HG03095 (cell line): ENCODE measurements at regions not wholly inside any gene's neighbourhood (a gene's known extent, or its start where the extent isn't known, plus 50 kb on each side); places are given as distances from the start of the nearest gene placed in this dataset.
"Not testable (repeated sequence)": the region's sequence is repeated elsewhere in the genome, so short reads cannot be mapped to it uniquely, and the experiment has no call there.

Experiments used
- ATAC-seq: cut with Tn5 transposase; IDR thresholded peaks from one replicate; pipeline ENCODE4 v1.9.1; 2021; ENCODE audit warnings: moderate library complexity; ENCODE audit not compliant: unreplicated experiment

DNA sequence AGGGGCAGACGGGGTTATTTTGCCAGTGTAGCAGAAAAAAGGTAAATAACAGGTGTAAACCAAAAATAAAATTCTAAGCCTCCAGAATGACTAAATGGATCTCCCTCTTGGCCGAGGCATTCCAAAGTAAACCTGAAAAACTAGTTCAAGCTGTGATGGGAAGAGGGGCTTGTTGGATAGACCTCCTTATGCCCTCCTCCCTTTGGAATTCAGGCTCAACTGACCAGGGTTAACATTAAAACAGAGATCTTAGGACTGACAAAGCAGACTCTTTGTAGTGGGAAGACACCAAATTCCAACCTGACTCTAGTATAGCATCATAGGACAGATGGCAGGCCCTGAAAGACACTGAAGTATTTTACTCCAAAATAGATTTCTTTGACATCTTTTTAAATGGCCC, 113.8 kb upstream of the ITGB1 start:
- no peak for ATAC-seq

DNA sequence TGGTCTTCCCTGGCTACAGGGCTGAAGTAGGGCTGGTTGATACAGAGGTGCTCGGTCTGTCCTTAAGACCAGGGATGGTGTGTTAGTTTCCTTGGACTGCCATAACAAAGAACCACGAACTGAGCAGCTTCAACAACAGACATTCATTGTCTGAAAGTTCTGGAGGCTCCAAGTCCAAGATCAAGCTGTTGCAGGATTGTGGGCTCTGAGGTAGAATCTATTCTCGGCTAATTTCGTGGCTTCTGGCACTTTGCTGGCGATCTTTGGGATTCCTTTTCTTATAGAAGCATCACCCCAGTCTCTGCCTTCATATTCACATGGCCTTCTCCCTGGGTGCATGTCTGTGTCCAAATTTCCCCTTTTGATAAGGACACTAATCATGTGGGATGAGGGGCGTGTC, 112.1 kb upstream of the ITGB1 start:
- ATAC-seq: no peak

DNA sequence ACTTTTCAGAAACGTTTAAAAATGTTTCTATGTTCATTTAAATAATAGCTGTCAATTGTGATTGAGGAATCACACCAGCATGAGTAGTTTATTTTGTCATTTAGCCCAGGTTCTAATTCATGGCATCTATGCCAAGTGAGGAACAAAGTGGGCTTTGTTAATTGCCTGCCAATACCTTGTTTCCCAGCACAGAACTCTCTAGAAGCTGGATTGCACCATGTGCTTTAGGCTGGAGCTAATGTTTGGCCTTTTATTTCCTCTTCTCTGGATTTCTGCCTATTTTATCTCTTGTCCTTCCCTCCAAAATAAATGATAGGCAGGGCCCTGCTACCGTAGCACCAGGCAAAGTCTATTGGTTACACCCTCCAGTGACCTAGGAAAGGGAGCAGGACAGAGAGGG, 109.9 kb upstream of the ITGB1 start:
- ATAC-seq: no peak

DNA sequence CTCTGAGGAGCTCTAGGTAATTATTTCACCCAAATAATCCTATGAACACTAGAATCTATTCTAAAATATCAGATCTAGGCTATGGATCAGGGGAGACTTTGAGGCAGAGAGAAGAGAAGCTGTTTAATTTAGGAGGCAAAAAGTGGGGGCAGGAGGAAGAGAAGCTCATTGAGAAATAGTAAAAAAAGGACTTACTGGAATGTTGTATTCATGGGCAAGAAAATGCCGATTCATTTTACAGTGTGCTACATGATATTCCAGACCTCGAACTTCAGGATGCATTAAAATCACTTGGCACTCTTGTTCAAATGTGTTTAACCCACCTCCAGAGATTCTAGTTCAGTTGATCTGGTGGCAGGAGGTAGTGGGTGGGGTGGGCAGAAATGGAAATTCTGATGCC, 109.5 kb upstream of the ITGB1 start:
- ATAC-seq: no peak

DNA sequence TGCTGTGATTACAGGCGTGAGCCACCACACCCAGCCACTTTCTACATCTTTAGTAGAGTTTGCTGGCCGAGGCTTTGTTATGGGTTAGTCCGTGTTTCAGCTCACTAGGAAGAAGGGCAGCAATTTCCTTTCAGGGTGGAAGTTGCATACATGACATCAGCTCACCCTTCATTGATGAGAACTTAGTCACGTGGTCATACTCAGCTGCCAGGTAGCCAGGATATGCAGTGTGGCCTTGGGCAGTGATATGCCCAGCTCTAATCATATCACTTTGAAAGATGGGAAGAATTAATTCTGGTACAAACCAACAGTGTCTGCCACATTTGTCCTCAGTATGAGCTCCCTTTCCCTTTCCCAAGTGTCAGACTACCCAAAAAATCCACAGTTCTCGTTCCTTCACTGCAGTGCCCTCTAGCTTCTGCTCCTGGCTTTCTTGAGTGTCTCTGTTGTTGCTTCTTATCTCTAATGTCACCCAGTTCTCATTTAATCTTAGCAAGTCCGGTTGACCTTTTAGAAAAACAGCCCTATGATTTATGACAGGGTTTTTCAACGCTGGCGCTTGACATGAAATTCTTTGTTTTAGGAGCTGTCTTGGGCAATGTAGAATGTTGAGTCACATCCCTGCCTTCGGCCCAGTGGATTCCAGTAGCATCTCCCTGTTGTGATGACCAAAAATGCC, 108.7 kb upstream of the ITGB1 start:
- ATAC-seq: no peak

DNA sequence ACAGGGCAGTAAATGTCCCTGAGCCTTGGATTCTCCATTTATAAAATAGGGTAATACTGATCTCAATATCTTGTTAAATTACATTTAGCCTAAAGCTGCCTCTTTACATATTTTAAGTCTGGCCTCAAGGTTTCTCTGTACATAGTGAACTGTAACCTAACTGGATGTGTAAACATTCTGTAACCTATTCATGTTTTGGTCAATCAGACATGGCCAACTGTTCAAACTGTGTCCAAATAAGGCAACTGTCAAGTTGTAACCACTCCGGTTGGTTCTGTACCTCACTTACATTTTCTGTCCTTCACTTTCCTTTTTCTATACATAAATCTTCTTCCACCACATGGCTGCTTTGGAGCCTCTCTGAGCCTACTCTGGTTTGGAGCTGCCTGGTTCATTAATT, 107.1 kb upstream of the ITGB1 start:
- ATAC-seq: no peak

DNA sequence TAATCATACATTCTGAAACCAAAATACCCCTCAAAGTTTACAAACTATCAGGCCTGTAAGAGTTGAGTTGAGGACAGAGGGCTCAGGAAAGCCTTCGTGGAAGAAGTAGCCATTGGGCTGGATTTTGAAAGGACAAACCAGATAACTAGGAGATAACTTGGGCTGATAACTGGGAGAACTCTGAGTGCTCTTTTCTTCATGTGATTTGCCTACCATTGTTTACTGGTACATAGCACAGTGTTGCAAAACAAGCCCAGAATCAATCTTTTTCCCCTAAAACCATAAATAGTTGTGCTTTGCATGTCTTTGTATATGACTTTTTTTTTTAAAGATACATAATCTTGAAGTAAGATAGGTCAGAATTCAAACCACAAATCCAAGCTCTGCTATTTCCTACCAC, 106.7 kb upstream of the ITGB1 start:
- no peak for ATAC-seq

DNA sequence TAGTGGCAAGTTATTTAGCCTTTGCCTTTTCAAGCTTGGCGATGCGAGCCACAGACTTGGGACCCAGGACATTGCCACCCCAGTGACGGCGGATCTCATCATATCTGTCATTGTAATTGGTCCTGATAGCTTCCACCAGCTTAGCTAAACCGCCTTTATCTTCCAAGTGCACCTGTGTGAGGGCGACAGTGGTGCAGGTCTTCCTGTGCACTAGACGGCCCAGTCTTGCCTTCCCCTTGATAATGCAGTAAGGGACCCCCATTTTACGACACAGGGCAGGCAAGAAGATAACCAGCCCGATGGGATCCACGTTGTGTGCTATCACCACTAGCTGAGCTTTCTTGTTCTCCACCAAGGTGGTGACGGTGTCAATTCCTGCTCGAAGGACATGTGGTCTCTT, 99.6 kb upstream of the ITGB1 start:
- no peak for ATAC-seq

DNA sequence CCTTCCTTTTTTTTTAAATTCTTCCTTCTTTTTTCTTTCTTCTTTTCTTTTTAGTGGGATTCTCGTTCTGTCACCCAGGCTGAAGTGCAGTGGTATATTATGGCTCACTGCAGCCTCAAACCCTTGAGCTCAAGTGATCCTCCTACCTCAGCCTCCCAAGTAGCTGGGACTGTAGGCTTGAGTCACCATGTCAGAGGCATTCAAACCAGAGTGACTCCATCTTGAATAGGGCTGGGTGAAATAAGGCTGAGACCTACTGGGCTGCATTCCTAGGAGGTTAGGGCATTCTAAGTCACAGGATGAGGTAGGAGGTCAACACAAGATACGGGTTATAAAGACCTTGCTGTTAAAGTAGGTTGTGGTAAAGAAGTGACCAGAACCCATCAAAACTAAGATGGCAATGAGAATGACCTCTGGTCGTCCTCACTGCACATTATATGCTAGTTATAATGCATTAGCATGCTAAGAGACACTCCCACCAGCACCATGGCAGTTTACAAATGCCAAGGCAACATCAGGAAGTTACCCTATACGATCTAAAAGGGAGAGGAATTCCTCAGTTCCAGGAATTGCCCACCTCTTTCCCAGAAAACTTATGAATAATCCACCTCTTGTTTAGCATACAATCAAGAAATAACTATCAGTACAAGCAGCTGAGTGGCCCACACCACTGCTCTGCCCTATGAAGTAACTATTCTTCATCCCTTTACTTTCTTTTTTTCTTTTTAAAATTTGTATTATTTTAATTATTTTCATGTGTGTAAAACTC, 99.0 kb upstream of the ITGB1 start:
- no peak for ATAC-seq

DNA sequence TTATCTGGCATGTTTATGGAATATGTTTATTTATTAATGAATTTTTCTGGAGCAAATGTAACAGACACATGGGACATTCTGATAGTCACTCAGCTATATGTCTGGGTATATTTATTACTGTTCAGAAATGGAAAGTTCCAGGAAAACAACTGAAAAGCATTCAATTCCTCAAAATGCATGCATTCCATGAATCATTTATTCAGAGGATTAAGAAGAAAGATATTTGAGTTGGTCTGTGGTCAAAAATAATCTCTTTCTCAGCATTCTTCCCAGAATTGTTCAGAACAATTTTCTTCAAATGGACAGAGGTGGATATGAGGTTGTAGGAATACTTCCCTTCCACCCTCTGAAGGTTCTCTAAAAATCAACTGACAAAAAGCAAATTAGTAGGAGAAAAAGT, 97.6 kb upstream of the ITGB1 start:
- no peak for ATAC-seq

DNA sequence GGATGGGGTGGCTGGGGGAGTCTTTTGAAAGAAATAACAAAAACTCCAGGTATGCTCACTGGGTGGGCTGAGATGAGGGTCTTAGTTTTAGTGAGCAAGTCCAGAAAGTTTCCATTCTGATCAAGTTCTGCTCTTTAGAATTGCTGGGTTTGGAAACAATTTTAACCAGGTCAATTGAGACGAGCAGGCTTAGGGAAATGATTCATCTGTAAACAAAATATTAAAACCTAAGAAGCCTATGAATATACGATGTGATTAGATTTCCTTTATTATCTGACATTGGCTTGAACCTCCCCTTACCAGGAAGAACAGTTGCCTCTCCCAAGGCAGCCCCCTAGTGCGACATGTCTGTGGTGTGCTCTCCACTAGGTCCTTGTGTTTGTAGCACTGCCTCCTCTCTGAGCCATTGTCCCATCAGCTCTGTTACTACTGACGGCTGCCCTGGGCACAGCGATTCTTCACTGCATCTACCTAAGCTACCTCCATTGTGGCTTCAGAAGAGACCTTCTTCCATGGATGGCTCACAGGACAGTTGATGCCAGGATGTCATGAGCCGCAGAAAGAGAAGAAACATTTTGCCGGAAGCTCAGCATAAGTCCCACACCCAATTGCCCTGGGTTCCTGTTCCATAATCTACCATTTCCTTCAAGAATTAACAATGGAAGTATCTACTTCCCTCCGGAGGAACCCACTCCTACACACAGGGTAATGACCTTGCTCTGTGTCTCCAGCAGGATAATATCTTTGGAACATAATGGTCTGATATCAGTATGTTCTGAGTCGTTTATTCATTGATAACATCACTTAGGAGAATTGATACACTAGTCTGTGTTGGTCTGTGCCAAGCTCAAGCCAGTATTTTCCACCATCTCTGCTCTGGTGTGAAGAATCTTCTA, 95.1 kb upstream of the ITGB1 start:
- ATAC-seq: no peak

DNA sequence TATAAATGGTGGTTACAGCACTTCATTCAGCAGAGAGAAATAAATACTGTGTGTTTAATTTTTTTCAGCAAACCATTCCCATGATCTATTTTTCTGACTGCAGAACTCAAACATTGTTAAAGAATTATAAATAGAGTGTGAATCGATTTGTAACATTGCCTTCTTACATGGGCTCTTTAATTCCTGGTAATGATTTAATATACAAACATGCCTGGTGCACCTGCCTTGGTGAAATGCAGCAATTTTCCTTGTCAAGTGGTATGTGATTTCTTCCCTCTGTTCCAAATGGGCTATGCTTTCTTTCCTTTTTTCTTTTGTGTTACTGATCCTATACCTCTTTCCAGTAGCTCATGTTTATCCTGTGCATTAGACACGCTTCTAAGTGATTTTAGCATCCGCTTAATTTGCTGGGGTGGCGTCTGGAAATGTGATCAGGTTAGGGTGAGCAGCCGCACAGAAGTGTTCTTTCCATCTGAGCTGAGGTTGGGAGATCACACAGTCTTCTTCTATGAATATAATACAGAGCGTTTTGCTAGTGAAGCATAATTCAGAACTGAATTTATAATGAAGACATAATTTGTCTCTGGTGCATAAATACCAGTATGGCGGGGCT, 94.3 kb upstream of the ITGB1 start:
- no peak for ATAC-seq

DNA sequence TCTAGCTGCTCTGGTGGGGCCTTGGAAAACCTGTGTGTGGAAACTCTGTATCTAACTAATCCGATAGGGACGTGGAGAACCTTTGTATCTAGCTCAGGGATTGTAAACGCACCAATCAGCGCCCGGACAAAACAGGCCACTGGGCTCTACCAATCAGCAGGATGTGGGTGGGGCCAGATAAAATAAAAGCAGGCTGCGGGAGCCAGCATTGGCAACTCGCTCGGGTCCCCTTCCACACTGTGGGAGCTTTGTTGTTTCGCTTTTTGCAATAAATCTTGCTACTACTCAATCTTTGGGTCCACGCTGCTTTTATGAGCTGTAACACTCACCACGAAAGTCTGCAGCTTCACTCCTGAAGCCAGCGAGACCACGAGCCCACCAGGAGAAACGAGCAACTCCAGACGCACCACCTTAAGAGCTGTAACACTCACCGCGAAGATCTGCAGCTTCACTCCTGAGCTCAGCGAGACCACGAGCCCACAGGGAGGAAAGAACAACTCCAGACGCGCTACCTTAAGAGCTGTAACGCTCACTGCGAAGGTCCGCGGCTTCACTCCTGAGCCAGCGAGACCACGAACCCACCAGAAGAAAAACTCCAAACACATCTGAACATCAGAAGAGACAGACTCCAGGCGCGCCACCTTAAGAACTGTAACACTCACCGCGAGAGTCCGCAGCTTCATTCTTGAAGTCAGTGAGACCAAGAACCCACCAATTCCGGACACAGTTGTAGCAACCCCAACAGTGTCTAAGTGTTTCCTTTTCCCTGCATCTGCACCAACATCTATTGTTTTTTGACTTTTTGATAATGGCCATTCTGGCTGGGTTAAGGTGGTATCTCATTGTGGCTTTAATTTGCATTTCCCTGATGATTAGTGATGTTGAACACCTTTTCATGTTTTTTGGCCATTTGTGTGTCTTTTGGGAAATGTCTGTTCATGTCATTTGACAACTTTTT, 92.2 kb upstream of the ITGB1 start:
- not testable (repeated sequence) for ATAC-seq

DNA sequence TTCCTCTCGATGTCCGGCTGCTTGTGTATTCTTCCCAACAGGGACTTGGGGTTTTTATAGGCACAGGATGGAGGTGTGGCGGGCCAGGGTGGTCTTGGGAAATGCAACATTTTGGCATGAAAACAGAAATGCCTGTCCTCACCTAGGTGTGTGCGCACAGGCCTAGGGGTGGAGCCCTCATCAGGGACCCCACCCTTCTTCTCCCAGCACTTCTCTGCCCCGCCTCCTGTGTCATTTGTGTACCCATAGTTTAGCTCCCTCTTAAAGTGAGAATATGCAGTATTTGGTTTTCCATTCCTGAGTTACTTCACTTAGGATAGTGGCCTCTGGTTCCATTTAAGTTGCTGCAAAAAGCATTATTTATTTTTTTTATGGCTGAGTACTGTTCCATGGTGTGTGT, 90.2 kb upstream of the ITGB1 start:
- no peak for ATAC-seq

DNA sequence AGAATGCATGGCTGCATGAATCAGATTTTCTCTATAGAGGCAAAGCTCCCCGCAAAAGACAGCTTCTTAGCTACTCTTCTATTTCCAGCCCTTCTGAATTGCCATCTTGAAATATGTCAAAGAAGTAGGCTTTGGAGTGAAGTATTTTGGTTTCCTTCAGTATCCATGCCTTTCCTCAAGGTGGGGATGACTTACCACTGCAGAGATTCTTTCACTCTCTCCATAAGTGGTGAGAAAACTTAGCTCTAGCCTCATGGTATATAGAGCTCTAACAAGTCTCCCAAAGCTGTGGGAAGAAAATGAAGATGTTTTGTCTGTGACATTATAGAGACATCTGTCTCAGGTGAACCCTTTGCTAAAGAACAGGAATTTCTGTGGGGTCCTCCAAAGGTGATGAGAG, 89.6 kb upstream of the ITGB1 start:
- no peak for ATAC-seq

DNA sequence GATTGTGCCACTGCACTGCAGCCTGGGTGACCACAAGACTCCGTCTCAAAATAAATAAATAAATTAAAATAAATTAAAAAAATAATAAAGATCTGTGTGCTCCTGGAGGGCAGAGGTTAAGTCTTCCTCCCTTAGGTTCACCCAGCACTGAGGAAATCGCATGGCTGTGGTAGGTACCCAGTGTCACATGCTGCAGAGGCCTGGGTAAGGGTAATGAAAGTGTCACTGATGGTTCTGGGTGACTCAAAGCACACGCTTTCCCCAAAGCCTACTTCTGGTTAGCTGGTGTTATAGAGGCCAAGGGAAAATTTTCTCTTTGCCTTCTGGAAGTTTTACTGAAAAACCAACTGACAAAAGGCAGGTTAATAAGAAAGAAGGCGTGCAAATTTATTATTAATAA, 88.8 kb upstream of the ITGB1 start:
- no peak for ATAC-seq

DNA sequence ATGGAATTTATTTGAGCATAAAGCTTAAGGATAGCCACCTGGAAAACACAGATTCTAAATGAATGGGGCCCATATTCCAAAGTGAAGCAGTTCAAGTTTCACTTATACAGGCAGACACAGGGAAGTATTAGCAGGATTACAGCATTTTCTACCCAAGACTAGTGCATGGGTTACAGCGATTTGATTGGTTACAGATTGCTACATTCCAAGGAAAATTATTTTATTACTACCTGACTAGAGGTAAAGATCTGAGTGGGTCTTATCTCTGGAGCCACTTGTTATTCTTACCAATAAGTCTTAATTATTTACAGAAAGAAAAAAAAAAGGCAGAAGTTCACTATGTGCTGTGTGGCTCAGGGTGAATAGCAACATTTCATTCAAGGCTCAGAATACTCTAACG, 87.4 kb upstream of the ITGB1 start:
- no peak for ATAC-seq

DNA sequence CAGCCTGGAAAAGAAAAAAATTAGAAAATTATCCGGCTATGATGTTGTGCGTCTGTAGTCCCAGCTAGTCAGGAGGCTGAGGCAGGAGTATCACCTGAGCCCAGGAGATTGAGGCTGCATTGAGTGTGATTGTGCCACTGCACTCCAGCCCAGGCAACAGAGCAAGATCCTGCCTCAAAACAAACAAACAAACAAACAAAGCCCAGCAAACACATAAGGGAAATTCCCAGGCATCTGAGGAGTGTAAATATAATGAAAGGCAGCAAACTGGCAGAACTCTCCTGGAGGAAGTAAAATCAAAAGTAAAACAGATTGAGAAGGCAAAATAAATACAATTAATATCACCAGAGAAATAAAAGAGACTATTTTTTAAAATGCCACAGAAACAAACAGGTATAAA, 84.5 kb upstream of the ITGB1 start:
- no peak for ATAC-seq

DNA sequence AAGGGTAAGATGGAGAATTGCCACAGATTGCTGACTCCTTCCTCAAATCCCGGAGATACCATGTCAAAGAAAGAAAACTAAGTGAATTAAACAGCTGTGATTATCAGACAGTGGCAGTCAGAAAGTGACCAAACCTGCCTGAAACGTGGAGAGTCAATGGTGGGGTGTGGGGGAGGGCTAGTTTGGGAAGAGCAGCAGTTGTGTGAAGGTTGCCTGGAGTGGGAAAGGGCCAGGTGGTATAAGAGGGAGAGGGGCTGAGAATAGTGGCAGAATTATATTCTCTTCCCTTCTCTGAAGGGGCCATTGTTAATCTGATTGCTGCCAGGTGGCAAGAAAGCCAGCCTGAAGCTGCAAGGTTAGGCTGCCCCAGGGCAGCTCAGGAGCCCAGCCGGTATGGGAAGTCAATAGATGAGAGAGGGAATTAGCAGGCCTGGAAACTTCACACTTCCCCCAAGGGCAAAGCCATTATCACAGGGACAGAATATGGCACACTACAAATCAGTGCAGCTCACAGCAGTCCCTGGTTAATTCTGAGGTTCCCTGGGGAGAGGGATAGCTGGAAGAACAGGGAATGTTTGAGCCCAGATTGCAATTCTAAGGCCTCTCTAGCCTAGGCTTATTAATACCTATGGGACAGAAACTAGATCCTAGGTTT, 83.9 kb upstream of the ITGB1 start:
- no peak for ATAC-seq

DNA sequence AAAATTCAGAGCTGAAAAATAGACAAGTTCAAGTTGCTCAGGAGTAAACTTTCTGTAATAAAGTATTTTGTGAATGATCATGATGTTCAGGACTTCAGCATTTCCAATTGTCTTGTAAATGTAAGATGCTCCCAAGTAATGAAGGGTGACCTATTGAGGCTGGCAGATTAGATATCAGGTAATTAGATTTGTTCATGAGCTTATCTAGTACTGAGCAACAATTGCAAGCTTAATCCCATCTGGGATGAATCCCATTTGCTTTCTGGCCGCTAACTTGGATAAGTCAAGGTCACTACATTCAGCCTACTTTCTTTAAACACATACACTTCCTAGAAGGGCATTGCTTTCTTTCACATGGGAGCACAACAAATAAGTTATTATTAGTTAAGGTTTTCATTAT, 82.4 kb upstream of the ITGB1 start:
- no peak for ATAC-seq
